ENCODE measurements at regions not wholly inside any gene's neighbourhood (a gene's known extent, or its start where the extent isn't known, plus 50 kb on each side); places are given as distances from the start of the nearest gene placed in this dataset.

DNA sequence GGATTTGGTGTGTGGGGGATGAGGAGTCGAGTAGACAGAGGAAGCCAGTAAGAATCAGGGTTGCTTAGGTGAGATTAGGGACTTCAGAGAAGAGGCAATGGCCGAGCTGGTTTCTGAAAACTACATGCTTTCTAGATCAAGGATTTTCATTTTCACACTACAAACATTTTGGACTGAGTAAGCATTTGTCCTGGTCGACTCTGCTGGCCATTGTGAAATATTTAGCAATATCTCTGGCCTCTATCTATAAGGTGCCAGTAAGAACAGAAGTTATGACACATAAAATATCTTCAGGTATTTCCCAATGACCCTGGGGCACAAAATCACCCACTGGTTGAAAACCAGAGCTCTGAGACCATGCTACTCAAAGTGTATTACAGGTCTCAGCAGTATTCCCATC is 1275.1 kb upstream of the CDH8 start:
- TF ChIP-seq POLR2AphosphoS5 (IDR thresholded peaks at IDR 0.05; ENCODE audit: low read depth, low read length) (no peak), TAF1 (IDR thresholded peaks at IDR 0.05; ENCODE audit: borderline replicate concordance, insufficient read depth, low read length) (no peak), SIN3A (IDR thresholded peaks at IDR 0.05; ENCODE audit: borderline replicate concordance, insufficient read depth, low read length) (no peak), FOXP2 (optimal IDR thresholded peaks at IDR 0.05; ENCODE audit: borderline replicate concordance, extremely low read depth, extremely low read length, insufficient read depth) (no peak)
- TF ChIP-seq, protein P1, sequence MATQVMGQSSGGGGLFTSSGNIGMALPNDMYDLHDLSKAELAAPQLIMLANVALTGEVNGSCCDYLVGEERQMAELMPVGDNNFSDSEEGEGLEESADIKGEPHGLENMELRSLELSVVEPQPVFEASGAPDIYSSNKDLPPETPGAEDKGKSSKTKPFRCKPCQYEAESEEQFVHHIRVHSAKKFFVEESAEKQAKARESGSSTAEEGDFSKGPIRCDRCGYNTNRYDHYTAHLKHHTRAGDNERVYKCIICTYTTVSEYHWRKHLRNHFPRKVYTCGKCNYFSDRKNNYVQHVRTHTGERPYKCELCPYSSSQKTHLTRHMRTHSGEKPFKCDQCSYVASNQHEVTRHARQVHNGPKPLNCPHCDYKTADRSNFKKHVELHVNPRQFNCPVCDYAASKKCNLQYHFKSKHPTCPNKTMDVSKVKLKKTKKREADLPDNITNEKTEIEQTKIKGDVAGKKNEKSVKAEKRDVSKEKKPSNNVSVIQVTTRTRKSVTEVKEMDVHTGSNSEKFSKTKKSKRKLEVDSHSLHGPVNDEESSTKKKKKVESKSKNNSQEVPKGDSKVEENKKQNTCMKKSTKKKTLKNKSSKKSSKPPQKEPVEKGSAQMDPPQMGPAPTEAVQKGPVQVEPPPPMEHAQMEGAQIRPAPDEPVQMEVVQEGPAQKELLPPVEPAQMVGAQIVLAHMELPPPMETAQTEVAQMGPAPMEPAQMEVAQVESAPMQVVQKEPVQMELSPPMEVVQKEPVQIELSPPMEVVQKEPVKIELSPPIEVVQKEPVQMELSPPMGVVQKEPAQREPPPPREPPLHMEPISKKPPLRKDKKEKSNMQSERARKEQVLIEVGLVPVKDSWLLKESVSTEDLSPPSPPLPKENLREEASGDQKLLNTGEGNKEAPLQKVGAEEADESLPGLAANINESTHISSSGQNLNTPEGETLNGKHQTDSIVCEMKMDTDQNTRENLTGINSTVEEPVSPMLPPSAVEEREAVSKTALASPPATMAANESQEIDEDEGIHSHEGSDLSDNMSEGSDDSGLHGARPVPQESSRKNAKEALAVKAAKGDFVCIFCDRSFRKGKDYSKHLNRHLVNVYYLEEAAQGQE (IDR thresholded peaks at IDR 0.05; ENCODE audit: insufficient read depth in 1 of 2, low read depth in 2 of 2, low read length in 2 of 2) = no peak

Data from PFSK-1 (cell line).